ENCODE measurements at regions not wholly inside any gene's neighbourhood (a gene's known extent, or its start where the extent isn't known, plus 50 kb on each side); places are given as distances from the start of the nearest gene placed in this dataset.

- no peaks in the 10 kb centered on the region for H3K4me1 ChIP-seq (ENCODE audit: low read depth, poor library complexity, severe bottlenecking)
- TF ChIP-seq, protein P1, sequence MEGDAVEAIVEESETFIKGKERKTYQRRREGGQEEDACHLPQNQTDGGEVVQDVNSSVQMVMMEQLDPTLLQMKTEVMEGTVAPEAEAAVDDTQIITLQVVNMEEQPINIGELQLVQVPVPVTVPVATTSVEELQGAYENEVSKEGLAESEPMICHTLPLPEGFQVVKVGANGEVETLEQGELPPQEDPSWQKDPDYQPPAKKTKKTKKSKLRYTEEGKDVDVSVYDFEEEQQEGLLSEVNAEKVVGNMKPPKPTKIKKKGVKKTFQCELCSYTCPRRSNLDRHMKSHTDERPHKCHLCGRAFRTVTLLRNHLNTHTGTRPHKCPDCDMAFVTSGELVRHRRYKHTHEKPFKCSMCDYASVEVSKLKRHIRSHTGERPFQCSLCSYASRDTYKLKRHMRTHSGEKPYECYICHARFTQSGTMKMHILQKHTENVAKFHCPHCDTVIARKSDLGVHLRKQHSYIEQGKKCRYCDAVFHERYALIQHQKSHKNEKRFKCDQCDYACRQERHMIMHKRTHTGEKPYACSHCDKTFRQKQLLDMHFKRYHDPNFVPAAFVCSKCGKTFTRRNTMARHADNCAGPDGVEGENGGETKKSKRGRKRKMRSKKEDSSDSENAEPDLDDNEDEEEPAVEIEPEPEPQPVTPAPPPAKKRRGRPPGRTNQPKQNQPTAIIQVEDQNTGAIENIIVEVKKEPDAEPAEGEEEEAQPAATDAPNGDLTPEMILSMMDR (conservative IDR thresholded peaks at IDR 0.05; ENCODE audit: low read depth, low read length), result no peak
- no peak overlapping the region for H2AFZ ChIP-seq (ENCODE audit: low read depth)
- H3K79me2 ChIP-seq (ENCODE audit: insufficient read depth, low read depth), result no peaks in the 10 kb centered on the region
- H3K36me3 ChIP-seq (ENCODE audit: insufficient read depth), result no peaks in the 10 kb centered on the region
- no peak overlapping the region for H3K27ac ChIP-seq
- no peak overlapping the region for H3K4me3 ChIP-seq (IDR thresholded peaks at IDR 0.05; ENCODE audit: insufficient read depth, low read depth, low read length)
- no peaks in the 10 kb centered on the region for H4K20me1 ChIP-seq (ENCODE audit: insufficient read depth)
- H3K27me3 ChIP-seq (ENCODE audit: insufficient read depth, low read depth), result no peaks in the 10 kb centered on the region
- no peak overlapping the region for H3K4me2 ChIP-seq
- H3K9ac ChIP-seq, result no peak overlapping the region
Measured at GRCh38 chr6:163946437-163946836, 531.9 kb downstream of the QKI start.

DNA sequence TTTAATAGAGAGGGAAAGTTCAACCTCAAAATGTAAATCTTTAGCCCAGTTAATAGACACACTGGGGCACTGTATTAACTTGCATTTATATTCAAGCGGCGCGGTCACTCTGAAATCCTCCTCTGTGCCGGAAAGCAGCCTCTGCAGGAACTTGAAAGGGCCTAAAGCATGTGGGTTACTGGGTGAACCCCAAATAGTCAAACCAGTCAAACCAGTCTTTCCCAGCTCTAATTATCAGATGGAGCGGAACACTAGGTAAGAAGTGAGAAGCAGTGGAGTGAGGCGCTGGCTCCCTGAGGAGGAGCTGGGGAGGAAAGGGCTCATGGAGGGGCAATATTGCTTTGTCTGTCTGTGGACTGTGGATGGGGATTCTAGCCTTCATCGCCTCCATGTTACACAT, 531.3 kb downstream of the QKI start:
- TF ChIP-seq, protein P1 (conservative IDR thresholded peaks at IDR 0.05; ENCODE audit: low read depth, low read length), result no peak
- Histone ChIP-seq H3K9ac (no peak overlapping the region), H4K20me1 (ENCODE audit: insufficient read depth) (no peaks in the 10 kb centered on the region), H3K4me1 (ENCODE audit: low read depth, poor library complexity, severe bottlenecking) (no peaks in the 10 kb centered on the region), H3K4me2 (no peak overlapping the region), H2AFZ (ENCODE audit: low read depth) (no peak overlapping the region), H3K27me3 (ENCODE audit: insufficient read depth, low read depth) (no peaks in the 10 kb centered on the region), H3K36me3 (ENCODE audit: insufficient read depth) (no peaks in the 10 kb centered on the region), H3K27ac (no peak overlapping the region), H3K4me3 (IDR thresholded peaks at IDR 0.05; ENCODE audit: insufficient read depth, low read depth, low read length) (no peak overlapping the region), H3K79me2 (ENCODE audit: insufficient read depth, low read depth) (no peaks in the 10 kb centered on the region)

GRCh38 chr6:163944897-163945296, 530.4 kb downstream of the QKI start:
- H3K36me3 ChIP-seq (ENCODE audit: insufficient read depth), result no peaks in the 10 kb centered on the region
- no peak overlapping the region for H3K4me3 ChIP-seq (IDR thresholded peaks at IDR 0.05; ENCODE audit: insufficient read depth, low read depth, low read length)
- H3K4me2 ChIP-seq, result no peak overlapping the region
- no peak overlapping the region for H2AFZ ChIP-seq (ENCODE audit: low read depth)
- H3K9ac ChIP-seq, result no peak overlapping the region
- TF ChIP-seq, protein P1 (conservative IDR thresholded peaks at IDR 0.05; ENCODE audit: low read depth, low read length), result no peak
- H4K20me1 ChIP-seq (ENCODE audit: insufficient read depth), result no peaks in the 10 kb centered on the region
- no peaks in the 10 kb centered on the region for H3K4me1 ChIP-seq (ENCODE audit: low read depth, poor library complexity, severe bottlenecking)
- H3K27me3 ChIP-seq (ENCODE audit: insufficient read depth, low read depth), result no peaks in the 10 kb centered on the region
- no peaks in the 10 kb centered on the region for H3K79me2 ChIP-seq (ENCODE audit: insufficient read depth, low read depth)
- no peak overlapping the region for H3K27ac ChIP-seq

- TF ChIP-seq, protein P1 (conservative IDR thresholded peaks at IDR 0.05; ENCODE audit: low read depth, low read length), result no peak
- Histone ChIP-seq H3K9ac (no peak overlapping the region), H3K4me1 (ENCODE audit: low read depth, poor library complexity, severe bottlenecking) (no peaks in the 10 kb centered on the region), H3K27me3 (ENCODE audit: insufficient read depth, low read depth) (no peaks in the 10 kb centered on the region), H3K4me3 (IDR thresholded peaks at IDR 0.05; ENCODE audit: insufficient read depth, low read depth, low read length) (no peak overlapping the region), H3K27ac (no peak overlapping the region), H3K79me2 (ENCODE audit: insufficient read depth, low read depth) (no peaks in the 10 kb centered on the region), H2AFZ (ENCODE audit: low read depth) (no peak overlapping the region), H3K4me2 (no peak overlapping the region), H4K20me1 (ENCODE audit: insufficient read depth) (no peaks in the 10 kb centered on the region), H3K36me3 (ENCODE audit: insufficient read depth) (no peaks in the 10 kb centered on the region)
Measured at GRCh38 chr6:163943607-163944385, 529.3 kb downstream of the QKI start.
